SK-N-MC (cell line): ENCODE measurements at regions not wholly inside any gene's neighbourhood (a gene's known extent, or its start where the extent isn't known, plus 50 kb on each side); places are given as distances from the start of the nearest gene placed in this dataset.

ENCODE experiments used
- EZH2 ChIP-seq: fragments of 200-600 bp; sonication (generic); IDR thresholded peaks from one replicate; pipeline ENCODE4 v1.6.1; 2017; ENCODE audit warnings: antibody characterized with exemption
- FOXP2 ChIP-seq: optimal IDR thresholded peaks from 2 replicates; pipeline ENCODE3; 2011; ENCODE audit warnings: mild to moderate bottlenecking, moderate library complexity; ENCODE audit not compliant: insufficient read depth; ENCODE audit errors: extremely low read length, control extremely low read depth
- POLR2AphosphoS5 ChIP-seq: IDR thresholded peaks from 2 replicates; pipeline ENCODE4 v1.6.1; 2012; ENCODE audit warnings: mild to moderate bottlenecking, low read depth, low read length, borderline replicate concordance

GRCh38 chr5:125604104-125604503 is 819.1 kb upstream of the GRAMD2B start:
- no peak for TF ChIP-seq POLR2AphosphoS5
- no peak for TF ChIP-seq EZH2
- no peak for TF ChIP-seq FOXP2
